GM18873 (cell line): ENCODE measurements at regions not wholly inside any gene's neighbourhood (a gene's known extent, or its start where the extent isn't known, plus 50 kb on each side); places are given as distances from the start of the nearest gene placed in this dataset.

Experiments used
- ATAC-seq: cut with Tn5 transposase; IDR thresholded peaks from one replicate; pipeline ENCODE4 v1.9.1; 2021; ENCODE audit warnings: mild to moderate bottlenecking, moderate library complexity, moderate number of reproducible peaks; ENCODE audit not compliant: unreplicated experiment, low FRiP score

- ATAC-seq = no peak
Observed at GRCh38 chr10:130479926-130480325, 343.7 kb downstream of the GLRX3 start.

DNA sequence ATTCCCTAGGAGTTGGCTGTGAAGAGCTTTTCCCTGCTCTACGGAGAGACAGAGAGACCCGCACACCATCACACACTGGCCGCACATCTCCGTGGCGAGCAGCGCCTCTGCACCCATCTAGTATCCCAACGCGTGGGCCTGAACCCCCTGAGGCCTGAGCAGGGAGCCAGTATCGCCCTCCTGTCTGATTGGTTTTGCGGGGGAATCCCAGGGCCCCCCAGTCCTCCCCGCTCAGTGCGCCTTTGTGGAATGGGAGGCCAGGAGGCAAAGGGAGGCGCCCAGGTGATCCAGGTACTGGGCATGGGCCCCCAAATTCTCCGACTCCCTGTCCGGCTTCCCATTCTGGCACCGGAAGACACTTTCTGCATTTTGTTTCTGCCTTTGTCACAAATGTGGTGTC, 344.3 kb downstream of the GLRX3 start:
- no peak for ATAC-seq

- no peak for ATAC-seq
Observed at GRCh38 chr10:130481076-130481930, 345.1 kb downstream of the GLRX3 start.

DNA sequence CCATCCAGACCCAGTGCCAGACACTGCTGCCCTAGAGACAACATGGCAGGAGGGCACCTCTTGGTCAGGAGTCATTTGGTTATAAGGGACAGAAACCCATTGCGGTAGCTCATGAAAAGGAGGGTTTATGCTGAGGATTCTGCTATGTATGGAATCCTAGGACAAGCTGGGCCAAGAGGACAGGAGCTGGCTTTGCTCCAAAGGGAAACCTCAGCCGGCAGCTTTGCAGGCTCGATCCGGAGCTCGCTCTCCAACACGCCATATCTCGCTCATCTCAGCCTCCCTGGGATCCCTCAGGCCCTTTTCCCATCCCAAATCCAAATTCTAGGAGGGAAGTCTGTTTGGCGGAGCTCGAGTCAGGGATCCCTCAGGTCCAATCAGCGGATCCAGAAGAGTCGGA, 345.7 kb downstream of the GLRX3 start:
- ATAC-seq = no peak

- no peak for ATAC-seq
Observed at GRCh38 chr10:130483691-130484467, 347.7 kb downstream of the GLRX3 start.

DNA sequence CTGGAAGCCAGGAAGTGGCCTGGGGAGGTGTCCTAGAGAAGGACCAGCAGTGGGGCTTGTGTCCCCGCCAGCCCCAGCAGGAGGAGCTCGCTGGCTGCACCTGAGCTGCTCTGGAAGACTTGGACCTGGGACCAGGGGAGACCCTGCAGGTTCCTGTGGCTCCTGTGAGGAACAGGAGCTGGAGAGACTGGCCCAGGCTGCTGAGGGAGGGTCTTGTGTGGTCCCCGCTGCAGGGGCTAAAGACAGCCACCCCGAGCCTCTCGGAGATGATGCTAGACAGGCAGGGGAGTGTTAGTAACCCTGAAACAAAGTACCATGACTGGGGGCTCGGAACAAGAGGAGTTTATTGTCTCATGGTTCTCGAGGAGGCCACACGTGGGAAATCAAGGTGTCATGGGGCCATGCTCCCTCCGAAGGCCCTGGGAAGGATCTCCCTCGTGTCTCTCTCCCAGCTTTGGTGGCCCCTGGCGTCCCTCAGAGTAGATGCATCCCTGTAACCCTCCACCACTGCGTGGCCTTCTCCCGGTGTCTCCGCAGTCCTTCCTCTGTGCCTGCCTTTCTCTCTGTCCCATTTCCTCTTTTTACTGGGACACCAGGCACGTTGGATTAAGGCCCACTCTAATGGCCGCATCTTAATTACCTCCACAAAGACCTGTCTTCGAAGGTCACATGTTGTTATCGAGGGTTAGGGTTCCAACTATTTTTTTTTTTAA, 348.4 kb downstream of the GLRX3 start:
- no peak for ATAC-seq

- ATAC-seq = no peak
Observed at GRCh38 chr10:130485236-130485957, 349.2 kb downstream of the GLRX3 start.

DNA sequence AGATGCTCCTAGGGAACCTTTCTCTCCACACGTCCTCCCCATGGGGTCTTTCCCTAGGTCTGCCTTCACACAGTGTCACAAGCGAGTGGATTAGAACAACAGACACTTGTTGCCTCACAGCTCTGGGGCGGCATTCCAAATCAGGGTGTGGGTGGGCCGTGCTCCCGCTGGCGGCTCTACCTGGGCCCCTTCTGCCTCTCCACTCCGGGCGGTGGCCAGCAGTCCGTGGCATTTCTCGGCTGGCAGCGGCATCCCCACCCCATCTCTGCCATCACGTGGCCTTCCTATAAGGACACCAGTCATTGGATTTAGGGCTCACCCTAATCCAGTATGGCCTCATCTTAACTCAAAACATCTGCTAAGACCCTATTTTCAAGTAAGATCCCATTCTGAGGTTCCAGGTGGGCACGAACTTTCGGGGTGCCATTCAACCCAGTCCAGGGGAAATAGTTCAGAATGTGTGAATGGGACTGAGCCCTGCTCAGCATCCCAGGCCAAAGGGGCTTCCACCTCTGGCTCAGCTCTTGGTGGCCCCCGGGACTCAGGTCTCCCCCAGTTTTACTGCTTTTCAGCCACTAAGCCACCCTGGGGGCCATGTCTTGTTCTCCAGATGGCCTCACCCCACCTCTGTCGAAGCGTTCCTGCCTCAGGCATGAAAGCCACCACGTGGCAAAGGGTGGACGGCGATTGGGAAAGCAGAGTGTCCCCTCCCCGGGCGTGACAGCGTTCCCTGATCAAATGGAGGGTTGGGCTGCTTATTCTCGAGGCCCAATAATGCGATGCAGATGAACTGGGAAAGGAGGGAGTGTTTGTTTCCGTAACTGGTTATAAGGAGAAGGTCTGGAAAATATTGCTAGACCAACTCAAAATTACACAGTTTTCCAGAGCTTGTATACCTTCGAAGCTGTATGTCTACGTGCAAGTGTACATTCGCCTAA, 350.0 kb downstream of the GLRX3 start:
- no peak for ATAC-seq

- no peak for ATAC-seq
Observed at GRCh38 chr10:130486906-130487305, 350.7 kb downstream of the GLRX3 start.

GRCh38 chr10:130487566-130487965, 351.4 kb downstream of the GLRX3 start:
- ATAC-seq = no peak

GRCh38 chr10:130489891-130490290, 353.7 kb downstream of the GLRX3 start:
- no peak for ATAC-seq

- ATAC-seq = no peak
Observed at GRCh38 chr10:130491011-130491692, 355.0 kb downstream of the GLRX3 start.

GRCh38 chr10:130491693-130492050, 355.5 kb downstream of the GLRX3 start:
- ATAC-seq = no peak

DNA sequence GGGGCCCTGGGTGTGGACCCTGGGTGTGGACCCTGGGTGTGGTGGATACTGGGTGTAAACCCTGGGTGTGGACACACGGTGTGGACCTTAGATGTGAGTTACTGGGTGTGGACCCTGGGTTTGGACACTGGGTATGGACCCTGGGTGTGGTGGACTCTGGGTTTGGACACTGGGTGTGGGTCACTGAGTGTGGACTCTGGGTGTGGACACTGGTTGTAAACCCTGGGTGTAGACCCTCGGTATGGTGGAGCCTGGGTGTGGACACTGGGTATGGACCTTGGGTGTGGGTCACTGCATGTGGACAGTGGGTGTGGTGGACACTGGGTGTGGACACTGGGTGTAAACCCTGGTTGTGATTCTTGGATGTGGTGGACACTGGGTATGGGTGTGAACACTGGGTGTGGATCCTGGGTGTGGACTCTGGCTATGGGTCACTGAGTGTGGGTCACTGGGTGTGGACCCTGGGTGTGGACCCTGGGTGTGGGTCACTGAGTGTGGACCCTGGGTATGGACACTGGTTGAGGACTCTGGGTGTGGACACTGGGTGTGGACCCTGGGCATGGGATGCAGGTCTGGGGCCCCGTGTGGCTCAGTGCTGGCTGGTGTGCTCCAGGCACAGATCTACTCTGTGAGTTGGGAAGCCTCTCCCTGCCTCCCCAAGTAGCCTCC, 356.2 kb downstream of the GLRX3 start:
- ATAC-seq = no peak

GRCh38 chr10:130493021-130493420, 356.8 kb downstream of the GLRX3 start:
- ATAC-seq = no peak

- ATAC-seq = no peak
Observed at GRCh38 chr10:130493446-130494145, 357.4 kb downstream of the GLRX3 start.

DNA sequence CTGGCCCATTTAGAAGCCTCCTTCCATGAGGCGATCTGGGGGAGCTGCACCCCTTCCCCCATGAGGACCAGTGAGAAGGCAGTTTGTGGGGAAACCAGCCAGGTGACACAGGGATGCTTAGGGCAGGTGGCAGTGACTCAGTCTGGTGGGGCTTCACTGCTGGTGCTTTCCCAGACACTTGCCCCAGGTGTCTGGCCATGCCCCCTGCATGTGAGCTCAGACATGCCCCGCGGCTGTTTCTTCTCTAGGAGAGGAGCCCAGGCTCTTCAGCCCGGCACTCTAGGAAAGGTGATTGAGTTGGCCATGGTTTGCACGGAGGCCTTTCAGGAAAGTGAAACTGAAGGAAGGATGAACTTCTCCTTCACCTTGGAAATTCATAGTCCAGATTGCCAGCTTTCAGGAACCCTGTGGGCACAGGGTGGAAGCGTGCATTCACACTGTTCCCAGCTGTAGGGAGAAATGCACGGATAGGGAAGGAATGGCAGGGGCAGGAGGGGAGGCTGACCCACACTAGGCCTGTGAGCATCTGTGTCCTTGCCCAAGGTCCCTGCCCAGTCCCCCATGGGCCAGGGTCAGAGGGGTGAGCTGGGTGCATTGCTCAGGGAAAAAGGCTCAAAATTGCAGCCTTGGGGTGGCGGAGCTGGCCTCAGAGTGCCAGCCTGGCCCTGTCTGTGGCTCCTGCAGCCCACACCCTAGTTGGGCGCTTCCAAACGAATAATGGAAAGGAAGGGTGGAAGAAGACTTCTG, 359.1 kb downstream of the GLRX3 start:
- no peak for ATAC-seq
